ENCODE measurements at regions not wholly inside any gene's neighbourhood (a gene's known extent, or its start where the extent isn't known, plus 50 kb on each side); places are given as distances from the start of the nearest gene placed in this dataset.

DNA sequence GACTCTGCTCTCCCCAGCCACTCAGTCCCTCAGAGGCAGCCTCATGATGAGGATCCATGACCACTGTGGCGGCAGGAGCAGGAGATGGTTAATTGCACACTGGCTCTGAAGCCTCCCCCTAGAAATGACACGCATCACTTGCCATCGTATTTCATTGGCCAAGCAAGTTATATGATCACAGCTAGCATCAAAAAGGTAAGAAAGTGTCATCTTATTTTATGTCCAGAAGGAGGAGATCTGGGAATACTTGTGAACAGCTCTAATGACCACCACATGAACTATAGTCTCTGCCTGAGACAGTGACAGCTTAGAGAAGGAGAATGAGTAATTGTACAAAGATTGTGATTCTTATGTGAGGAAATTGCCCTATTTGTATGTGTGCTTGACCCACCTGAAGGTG lies 363.4 kb downstream of the NUAK1 start:
- H3K36me3 ChIP-seq (ENCODE audit: low read depth) = no peaks in the 10 kb centered on the region
- intact Hi-C loops (cut with DNase I, micrococcal nuclease) = no loop called here
- ATAC-seq (no peak), DNase-seq (no peak)
- H3K4me1 ChIP-seq (ENCODE audit: low read depth) = no peaks in the 10 kb centered on the region
- TF ChIP-seq, protein P1, sequence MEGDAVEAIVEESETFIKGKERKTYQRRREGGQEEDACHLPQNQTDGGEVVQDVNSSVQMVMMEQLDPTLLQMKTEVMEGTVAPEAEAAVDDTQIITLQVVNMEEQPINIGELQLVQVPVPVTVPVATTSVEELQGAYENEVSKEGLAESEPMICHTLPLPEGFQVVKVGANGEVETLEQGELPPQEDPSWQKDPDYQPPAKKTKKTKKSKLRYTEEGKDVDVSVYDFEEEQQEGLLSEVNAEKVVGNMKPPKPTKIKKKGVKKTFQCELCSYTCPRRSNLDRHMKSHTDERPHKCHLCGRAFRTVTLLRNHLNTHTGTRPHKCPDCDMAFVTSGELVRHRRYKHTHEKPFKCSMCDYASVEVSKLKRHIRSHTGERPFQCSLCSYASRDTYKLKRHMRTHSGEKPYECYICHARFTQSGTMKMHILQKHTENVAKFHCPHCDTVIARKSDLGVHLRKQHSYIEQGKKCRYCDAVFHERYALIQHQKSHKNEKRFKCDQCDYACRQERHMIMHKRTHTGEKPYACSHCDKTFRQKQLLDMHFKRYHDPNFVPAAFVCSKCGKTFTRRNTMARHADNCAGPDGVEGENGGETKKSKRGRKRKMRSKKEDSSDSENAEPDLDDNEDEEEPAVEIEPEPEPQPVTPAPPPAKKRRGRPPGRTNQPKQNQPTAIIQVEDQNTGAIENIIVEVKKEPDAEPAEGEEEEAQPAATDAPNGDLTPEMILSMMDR (IDR thresholded peaks at IDR 0.05) = no peak
- no peaks in the 10 kb centered on the region for H3K9me3 ChIP-seq
- no peak overlapping the region for H3K4me3 ChIP-seq

DNA sequence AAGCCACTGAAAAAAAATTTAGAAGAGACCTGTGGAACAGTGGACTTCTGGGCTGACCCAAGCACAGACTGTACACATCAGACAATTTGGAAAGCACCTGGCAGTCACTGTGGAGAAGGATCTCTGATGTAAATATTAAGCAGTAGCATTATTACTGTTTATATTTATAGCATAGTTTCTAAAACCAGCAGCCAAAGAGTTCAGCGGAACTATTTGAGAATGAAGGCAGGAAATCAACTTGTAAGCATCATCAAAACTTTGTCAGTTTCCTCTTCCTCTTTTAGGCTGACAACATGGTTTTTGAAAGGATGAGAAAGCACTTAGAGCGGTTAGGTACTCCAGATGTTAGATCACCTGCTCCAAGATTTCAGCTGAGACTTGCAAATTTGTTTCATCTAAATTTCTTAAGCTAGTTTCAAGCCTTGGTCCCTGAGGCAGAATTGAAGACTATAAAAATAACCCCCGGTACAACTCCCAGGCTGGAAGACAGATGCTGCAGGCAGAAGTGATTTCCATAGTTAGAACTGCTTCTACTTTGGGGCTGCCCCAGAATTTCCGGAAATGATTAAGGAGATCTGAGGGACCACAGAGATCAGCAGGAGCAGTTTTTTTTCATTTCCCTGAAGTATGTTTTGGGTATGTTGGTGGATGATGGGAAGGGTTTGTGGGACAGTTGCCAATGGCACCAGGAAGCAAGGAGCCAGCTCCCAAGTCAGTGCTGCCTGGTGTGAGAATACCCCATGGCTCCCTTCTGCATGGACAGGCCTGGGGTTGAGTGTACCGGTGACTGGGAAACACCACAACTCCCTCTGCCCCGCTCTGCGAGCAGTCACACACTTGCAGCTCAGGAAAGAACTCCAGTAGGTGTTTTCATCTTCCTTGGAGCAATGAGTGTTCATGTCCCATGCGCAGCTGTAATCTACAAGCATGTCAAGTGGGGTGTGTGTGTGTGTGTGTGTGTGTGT lies 354.5 kb downstream of the NUAK1 start:
- intact Hi-C loops (cut with DNase I, micrococcal nuclease) = no loop called here

DNA sequence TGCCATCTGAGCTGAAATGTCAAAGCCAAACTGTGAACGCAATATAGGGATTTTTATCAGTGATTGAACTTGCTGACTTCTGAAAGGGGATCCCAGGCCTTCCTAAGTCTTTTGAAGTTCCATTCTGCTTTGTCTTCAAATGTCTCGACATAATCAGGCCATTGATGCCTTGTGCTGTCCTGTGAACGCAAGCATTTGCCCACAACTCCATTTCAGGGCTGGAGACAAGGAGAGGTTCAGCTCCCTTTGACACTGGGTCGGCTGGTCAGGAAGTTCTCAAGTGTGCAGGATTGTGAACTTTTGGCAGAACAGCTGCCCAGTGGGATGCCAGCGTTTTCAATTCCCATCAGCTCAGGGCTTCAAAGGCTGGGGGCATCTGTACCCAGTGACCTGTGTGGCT lies 345.3 kb downstream of the NUAK1 start:
- no peaks in the 10 kb centered on the region for H3K36me3 ChIP-seq (ENCODE audit: low read depth)
- H3K4me1 ChIP-seq (ENCODE audit: low read depth) = no peaks in the 10 kb centered on the region
- no peak overlapping the region for H3K4me3 ChIP-seq
- TF ChIP-seq, protein P1 (IDR thresholded peaks at IDR 0.05) = no peak
- no peaks in the 10 kb centered on the region for H3K9me3 ChIP-seq
- intact Hi-C loops (cut with DNase I, micrococcal nuclease) = no loop called here
- ATAC-seq = no peak
- DNase-seq = no peak

More for the DNA sequence above, 354.5 kb downstream of the NUAK1 start:
- no peak overlapping the region for H3K4me3 ChIP-seq
- H3K36me3 ChIP-seq (ENCODE audit: low read depth) = no peaks in the 10 kb centered on the region
- ATAC-seq (no peak), DNase-seq (no peak)
- TF ChIP-seq, protein P1 (IDR thresholded peaks at IDR 0.05) = no peak
- H3K9me3 ChIP-seq = no peaks in the 10 kb centered on the region
- no peaks in the 10 kb centered on the region for H3K4me1 ChIP-seq (ENCODE audit: low read depth)

DNA sequence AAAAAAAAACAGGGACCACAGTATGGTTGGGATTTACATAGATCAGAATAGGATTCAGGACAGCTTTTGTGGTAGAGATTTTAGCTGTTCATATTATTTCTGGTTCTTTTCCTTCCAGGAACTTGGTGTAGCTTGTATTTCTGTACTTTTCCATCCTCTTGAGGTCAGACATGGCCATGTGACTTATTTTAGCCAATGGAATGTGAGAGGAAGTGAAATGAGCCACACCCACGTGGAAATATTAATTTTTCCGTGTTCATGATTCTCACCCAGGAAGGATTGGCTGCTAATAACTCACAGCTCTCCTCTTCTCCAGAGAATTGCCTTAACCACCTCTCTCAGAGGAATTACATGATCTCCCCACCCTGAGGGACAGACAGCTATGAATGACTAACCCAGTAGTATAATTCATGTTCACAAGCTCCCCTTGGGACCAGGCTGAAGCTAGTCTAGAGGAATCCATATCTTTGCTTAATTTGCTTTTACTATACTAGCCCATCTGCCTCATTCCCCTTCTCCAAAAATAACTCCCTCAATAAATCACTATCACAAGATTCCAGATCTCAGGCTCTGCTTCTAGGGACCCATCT lies 340.4 kb downstream of the NUAK1 start:
- DNase-seq (no peak), ATAC-seq (no peak)
- Histone ChIP-seq H3K36me3 (ENCODE audit: low read depth) (no peaks in the 10 kb centered on the region), H3K4me3 (no peak overlapping the region), H3K9me3 (no peaks in the 10 kb centered on the region), H3K4me1 (ENCODE audit: low read depth) (no peaks in the 10 kb centered on the region)
- intact Hi-C loops (cut with DNase I, micrococcal nuclease) = no loop called here
- TF ChIP-seq, protein P1 (IDR thresholded peaks at IDR 0.05) = no peak

DNA sequence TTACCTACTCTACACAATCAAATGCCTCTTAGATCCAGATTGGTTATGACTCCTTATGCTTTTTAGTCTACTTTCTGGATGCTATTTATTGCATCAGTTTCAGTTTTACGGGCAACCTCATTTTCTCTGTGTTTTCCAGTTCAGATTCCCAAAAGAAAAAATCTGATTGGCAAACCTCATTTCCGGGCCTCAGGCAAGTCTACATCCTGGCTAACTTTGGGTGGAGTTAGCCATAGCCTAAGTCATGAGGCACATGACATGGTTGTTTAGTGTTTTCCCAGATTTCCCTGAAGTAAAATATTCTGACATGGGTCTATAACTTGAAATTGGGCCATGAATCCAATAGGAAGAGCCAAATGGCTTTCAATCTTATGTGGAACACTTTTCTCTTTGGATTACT lies 339.7 kb downstream of the NUAK1 start:
- Histone ChIP-seq H3K4me1 (ENCODE audit: low read depth) (no peaks in the 10 kb centered on the region), H3K36me3 (ENCODE audit: low read depth) (no peaks in the 10 kb centered on the region), H3K9me3 (no peaks in the 10 kb centered on the region), H3K4me3 (no peak overlapping the region)
- no peak for DNase-seq
- intact Hi-C loops (cut with DNase I, micrococcal nuclease) = no loop called here
- ATAC-seq = no peak
- TF ChIP-seq, protein P1 (IDR thresholded peaks at IDR 0.05) = no peak

All from mucosa of descending colon (tissue), 3 donors.